A673 (cell line): ENCODE measurements at regions not wholly inside any gene's neighbourhood (a gene's known extent, or its start where the extent isn't known, plus 50 kb on each side); places are given as distances from the start of the nearest gene placed in this dataset.

Source experiments
- BruUV-seq: library from RNA; stranded (reverse); fragments of 400-500 nt; replicated peaks from 2 replicates; lab custom pipeline; 2021; lab: Mats Ljungman, UMichigan
- CTCF ChIA-PET: fragments of 300-600 bp; sonication (Branson Sonifier 250); formaldehyde crosslinking; loops from one replicate; lab custom pipeline; 2022; ENCODE audit warnings: antibody characterized with exemption; lab: Charles Lee
- POLR2A ChIA-PET: fragments of 300-600 bp; sonication (Branson Sonifier 250); formaldehyde crosslinking; loops from one replicate; lab custom pipeline; 2022; ENCODE audit warnings: antibody characterized with exemption; ENCODE audit not compliant: low non-redundant PET; lab: Charles Lee
- DNase-seq: peaks from one replicate; pipeline ENCODE4 v3.0.0-alpha.2; 2015; ENCODE audit warnings: low spot score
- H3K27ac ChIP-seq: fragments of 200-600 bp; sonication (generic); 2 replicates; pipeline ENCODE4 v1.5.1; 2016; ENCODE audit warnings: mixed run types, low read depth, mild to moderate bottlenecking, mixed read lengths, antibody characterized with exemption, low read length; ENCODE audit not compliant: poor library complexity, severe bottlenecking
- H3K27me3 ChIP-seq: fragments of 200-600 bp; sonication (generic); replicated peaks from 2 replicates; pipeline ENCODE4 v1.6.1; 2017; ENCODE audit warnings: mixed run types, low read depth, mild to moderate bottlenecking, mixed read lengths, antibody characterized with exemption, low read length; ENCODE audit not compliant: insufficient read depth, poor library complexity
- H3K36me3 ChIP-seq: fragments of 200-600 bp; sonication (generic); 2 replicates; pipeline ENCODE4 v1.6.1; 2016; ENCODE audit warnings: mixed run types, mild to moderate bottlenecking, mixed read lengths, antibody characterized with exemption, low read length; ENCODE audit not compliant: insufficient read depth, poor library complexity, severe bottlenecking
- H3K4me1 ChIP-seq: fragments of 200-600 bp; sonication (generic); 2 replicates; pipeline ENCODE4 v1.6.1; 2017; ENCODE audit warnings: mixed run types, mild to moderate bottlenecking, mixed read lengths, antibody characterized with exemption, low read length; ENCODE audit not compliant: insufficient read depth, poor library complexity, severe bottlenecking
- H3K4me3 ChIP-seq: fragments of 200-600 bp; sonication (generic); 2 replicates; pipeline ENCODE4 v1.5.1; 2016; ENCODE audit warnings: low read depth, mixed run types, mild to moderate bottlenecking, mixed read lengths, low read length; ENCODE audit not compliant: poor library complexity, severe bottlenecking
- H3K9me3 ChIP-seq: fragments of 200-600 bp; sonication (generic); 2 replicates; pipeline ENCODE4 v1.6.1; 2016; ENCODE audit warnings: mixed run types, low read depth, mild to moderate bottlenecking, mixed read lengths, antibody characterized with exemption, low read length; ENCODE audit not compliant: poor library complexity, severe bottlenecking
- EZH2 ChIP-seq: fragments of 200-600 bp; sonication (generic); IDR thresholded peaks from 2 replicates; pipeline ENCODE4 v1.6.1; 2017; ENCODE audit warnings: borderline replicate concordance, low read depth, mild to moderate bottlenecking, mixed read lengths, antibody characterized with exemption, low read length; ENCODE audit not compliant: poor library complexity, severe bottlenecking
- intact Hi-C: fragments of 100-400 bp; cut with micrococcal nuclease; formaldehyde crosslinking; loops from one replicate; pipeline ENCODE4 v1.10.0; 2022; ENCODE audit not compliant: unreplicated experiment
- TF ChIP-seq, protein P1 (sequence below): fragments of 300-800, 200-600 bp; sonication (generic); conservative IDR thresholded peaks from 2 replicates; pipeline ENCODE4 v1.5.1; 2017; ENCODE audit warnings: low read depth, mild to moderate bottlenecking, antibody characterized with exemption, low read length, moderate library complexity, mixed read lengths

DNA sequence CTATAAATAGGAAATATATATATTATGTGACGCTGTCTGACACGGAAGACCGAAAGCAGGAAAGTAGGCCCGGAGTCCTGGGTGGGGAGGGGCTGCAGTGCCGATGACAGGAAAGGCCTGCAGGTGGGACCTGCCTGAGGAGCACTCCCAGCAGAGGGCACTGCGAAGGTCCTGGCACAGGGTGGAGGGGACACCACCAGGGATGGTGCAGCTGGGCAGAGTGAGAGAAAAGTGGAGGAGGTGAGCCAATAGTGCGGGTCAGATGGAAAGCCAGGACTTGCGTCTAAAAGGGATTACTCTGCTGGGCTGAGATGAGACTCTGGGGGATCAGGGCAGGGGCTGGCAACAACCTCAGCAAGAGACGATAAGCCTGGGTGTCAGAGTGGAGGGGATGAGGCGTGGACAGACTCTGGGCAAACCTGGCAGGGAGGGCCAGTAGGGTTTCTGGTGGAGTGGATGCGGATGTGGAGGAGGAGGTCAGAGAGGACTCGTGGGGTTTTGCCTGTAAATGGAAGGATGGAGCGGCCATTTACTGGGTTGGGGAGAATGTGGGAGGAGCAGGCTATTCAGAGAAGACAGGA, 118.2 kb upstream of the ZNF746 start:
- Histone ChIP-seq H3K27ac (no peak overlapping the region), H3K9me3 (no peaks in the 10 kb centered on the region), H3K4me1 (no peaks in the 10 kb centered on the region), H3K27me3 (no peaks in the 10 kb centered on the region), H3K4me3 (no peak overlapping the region), H3K36me3 (peaks cover 68% of the 10 kb centered on the region)
- intact Hi-C loops: no loop called here
- BruUV-seq: no TSS peak
- TF ChIP-seq, protein P1, sequence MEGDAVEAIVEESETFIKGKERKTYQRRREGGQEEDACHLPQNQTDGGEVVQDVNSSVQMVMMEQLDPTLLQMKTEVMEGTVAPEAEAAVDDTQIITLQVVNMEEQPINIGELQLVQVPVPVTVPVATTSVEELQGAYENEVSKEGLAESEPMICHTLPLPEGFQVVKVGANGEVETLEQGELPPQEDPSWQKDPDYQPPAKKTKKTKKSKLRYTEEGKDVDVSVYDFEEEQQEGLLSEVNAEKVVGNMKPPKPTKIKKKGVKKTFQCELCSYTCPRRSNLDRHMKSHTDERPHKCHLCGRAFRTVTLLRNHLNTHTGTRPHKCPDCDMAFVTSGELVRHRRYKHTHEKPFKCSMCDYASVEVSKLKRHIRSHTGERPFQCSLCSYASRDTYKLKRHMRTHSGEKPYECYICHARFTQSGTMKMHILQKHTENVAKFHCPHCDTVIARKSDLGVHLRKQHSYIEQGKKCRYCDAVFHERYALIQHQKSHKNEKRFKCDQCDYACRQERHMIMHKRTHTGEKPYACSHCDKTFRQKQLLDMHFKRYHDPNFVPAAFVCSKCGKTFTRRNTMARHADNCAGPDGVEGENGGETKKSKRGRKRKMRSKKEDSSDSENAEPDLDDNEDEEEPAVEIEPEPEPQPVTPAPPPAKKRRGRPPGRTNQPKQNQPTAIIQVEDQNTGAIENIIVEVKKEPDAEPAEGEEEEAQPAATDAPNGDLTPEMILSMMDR: 0 out of 2 replicates have a peak, but pooled peaks have one; percentile 9
- TF ChIP-seq EZH2: no peak
- no peak for DNase-seq
- CTCF ChIA-PET: no interaction called here
- POLR2A ChIA-PET: no interaction called here

DNA sequence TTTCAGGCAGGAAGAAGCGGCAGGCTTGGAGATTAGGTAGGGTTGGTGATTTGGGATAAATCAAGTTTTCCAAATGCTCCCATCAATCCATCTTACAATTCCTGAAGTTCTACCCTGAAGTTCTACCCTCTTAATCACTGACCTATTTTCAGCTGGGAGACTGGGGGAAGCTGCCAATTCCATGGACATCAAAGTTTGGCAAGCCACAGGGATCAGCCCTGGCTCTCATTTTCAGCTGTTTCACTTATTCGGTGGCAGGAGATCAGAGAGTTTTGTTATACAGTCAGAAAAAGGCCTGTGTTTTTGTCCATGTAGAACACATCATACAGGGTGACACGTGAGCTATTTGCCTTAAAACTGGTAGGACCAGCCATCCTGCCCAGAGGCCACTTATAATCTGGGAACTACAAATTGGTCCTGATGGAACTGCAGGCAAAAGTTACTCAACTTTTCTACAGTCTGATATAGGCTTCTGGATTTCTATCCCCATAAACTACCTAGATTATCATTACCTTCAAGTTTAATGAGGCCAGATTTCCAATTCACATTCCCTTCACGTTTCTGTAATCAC, 112.9 kb upstream of the ZNF746 start:
- ChIA-PET CTCF (no interaction called here), POLR2A (no interaction called here)
- H3K9me3 ChIP-seq: no peaks in the 10 kb centered on the region
- H3K27ac ChIP-seq: no peak overlapping the region
- intact Hi-C loops: no loop called here
- BruUV-seq: no TSS peak
- H3K27me3 ChIP-seq: no peaks in the 10 kb centered on the region
- no peak for TF ChIP-seq EZH2
- TF ChIP-seq, protein P1: no peak
- H3K36me3 ChIP-seq: peaks cover 42% of the 10 kb centered on the region
- no peak for DNase-seq
- H3K4me1 ChIP-seq: no peaks in the 10 kb centered on the region
- no peak overlapping the region for H3K4me3 ChIP-seq

DNA sequence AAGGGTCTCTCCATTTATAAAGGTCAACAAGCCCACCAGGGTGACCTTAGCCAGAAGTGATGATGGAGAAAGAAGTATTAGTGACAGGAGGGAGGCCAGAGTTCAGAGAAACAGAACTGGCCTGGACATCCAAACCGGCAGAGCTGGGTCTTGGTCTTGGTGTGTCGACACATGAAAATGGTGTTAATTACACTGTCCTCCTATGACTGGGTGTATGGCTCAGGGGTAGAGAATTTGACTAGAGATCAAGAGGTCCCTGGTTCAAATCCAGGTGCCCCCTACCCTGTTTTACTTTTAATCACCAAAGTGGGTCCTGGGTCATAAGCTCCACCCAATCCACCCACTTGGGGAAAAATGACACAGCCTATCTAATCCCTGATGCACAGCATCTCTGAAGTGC, 110.6 kb upstream of the ZNF746 start:
- CTCF ChIA-PET: no interaction called here
- TF ChIP-seq EZH2: no peak
- TF ChIP-seq, protein P1: no peak
- Histone ChIP-seq H3K4me3 (no peak overlapping the region), H3K4me1 (no peaks in the 10 kb centered on the region), H3K27me3 (no peaks in the 10 kb centered on the region), H3K36me3 (peaks cover 32% of the 10 kb centered on the region), H3K27ac (no peak overlapping the region), H3K9me3 (no peaks in the 10 kb centered on the region)
- DNase-seq: no peak
- no TSS peak for BruUV-seq
- intact Hi-C loops: loop anchor here (1.0 kb wide), 1 partner anchor 23 kb away; no protein-coding TSS in a partner anchor
- POLR2A ChIA-PET: no interaction called here
